ENCODE measurements at regions not wholly inside any gene's neighbourhood (a gene's known extent, or its start where the extent isn't known, plus 50 kb on each side); places are given as distances from the start of the nearest gene placed in this dataset.

DNA sequence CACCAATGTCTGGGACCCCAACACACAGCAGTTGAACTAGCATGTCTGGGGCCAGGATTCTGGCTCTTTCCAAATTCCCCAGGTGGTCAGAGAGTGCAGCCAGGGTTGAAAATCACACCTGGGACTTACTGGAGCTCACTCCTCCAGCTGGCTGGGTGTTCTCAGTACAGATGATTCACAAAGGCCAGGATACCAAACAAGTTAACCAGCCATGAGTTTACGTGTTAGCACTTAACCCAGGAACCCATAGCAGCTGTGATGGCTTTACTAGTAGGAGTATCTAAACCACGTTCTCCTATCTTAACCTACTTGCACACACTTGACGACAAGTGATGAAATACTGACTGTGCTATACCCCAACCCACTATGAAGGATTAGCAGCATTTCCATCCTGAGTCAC, 222.8 kb downstream of the FBXO15 start:
- no peaks in the 10 kb centered on the region; a peak in 1 of 5 replicates for H3K9me3 Mint-ChIP-seq

More for the DNA sequence above, 222.8 kb downstream of the FBXO15 start:
- H2BK20ac ChIP-seq (ENCODE audit: low read depth, low read length, poor library complexity, severe bottlenecking), result no peak overlapping the region
- H4K20me1 ChIP-seq (ENCODE audit: control insufficient read depth, insufficient read depth, insufficient read length), result no peaks in the 10 kb centered on the region
- no peak overlapping the region for H2BK120ac ChIP-seq (ENCODE audit: low read depth, low read length, poor library complexity, severe bottlenecking)
- no peaks in the 10 kb centered on the region; a peak in 1 of 7 replicates for H3K36me3 Mint-ChIP-seq (ENCODE audit: insufficient read depth in 1 of 3, low read depth in 3 of 3)
- H3K4me1 Mint-ChIP-seq, result no peaks in the 10 kb centered on the region
- H3K4ac ChIP-seq (ENCODE audit: low read depth, low read length), result no peak overlapping the region
- no peak overlapping the region for H3K27ac Mint-ChIP-seq
- H3K18ac ChIP-seq (ENCODE audit: insufficient read length, low read depth, low read length), result no peak overlapping the region
- H3K4me1 ChIP-seq (ENCODE audit: insufficient read depth, low read length), result no peaks in the 10 kb centered on the region
- H3K23me2 ChIP-seq (ENCODE audit: insufficient read length, low read depth, low read length, poor library complexity, severe bottlenecking), result no peaks in the 10 kb centered on the region
- no peak overlapping the region for H3K4me3 Mint-ChIP-seq
- no peaks in the 10 kb centered on the region for H3K27me3 ChIP-seq (ENCODE audit: insufficient read depth, low read length)
- H2BK12ac ChIP-seq (ENCODE audit: insufficient read length, low read depth, low read length), result no peak overlapping the region
- WGBS (ENCODE audit: extremely low coverage, insufficient read length, low lambda C conversion rate), result no CpG with 5 or more reads among the region's 3 CpGs
- H3K14ac ChIP-seq (ENCODE audit: insufficient read depth, low read length), result no peak overlapping the region
- no peak overlapping the region for H4K91ac ChIP-seq (ENCODE audit: insufficient read length, low read depth, low read length)
- H3K4me2 ChIP-seq (ENCODE audit: insufficient read depth, insufficient read length, low read length), result no peak overlapping the region
- no peak overlapping the region for H2BK15ac ChIP-seq (ENCODE audit: low read depth, low read length)
- no peak overlapping the region for H4K5ac ChIP-seq (ENCODE audit: insufficient read length, low read depth, low read length)
- no peak overlapping the region for H3T11ph ChIP-seq (ENCODE audit: low read length)
- no peaks in the 10 kb centered on the region for H3K79me2 ChIP-seq (ENCODE audit: insufficient read depth, low read length)
- no peak overlapping the region for H2AK5ac ChIP-seq (ENCODE audit: insufficient read length, low read length)
- H2AFZ ChIP-seq (ENCODE audit: low read length), result no peak overlapping the region
- TF ChIP-seq, protein P1, sequence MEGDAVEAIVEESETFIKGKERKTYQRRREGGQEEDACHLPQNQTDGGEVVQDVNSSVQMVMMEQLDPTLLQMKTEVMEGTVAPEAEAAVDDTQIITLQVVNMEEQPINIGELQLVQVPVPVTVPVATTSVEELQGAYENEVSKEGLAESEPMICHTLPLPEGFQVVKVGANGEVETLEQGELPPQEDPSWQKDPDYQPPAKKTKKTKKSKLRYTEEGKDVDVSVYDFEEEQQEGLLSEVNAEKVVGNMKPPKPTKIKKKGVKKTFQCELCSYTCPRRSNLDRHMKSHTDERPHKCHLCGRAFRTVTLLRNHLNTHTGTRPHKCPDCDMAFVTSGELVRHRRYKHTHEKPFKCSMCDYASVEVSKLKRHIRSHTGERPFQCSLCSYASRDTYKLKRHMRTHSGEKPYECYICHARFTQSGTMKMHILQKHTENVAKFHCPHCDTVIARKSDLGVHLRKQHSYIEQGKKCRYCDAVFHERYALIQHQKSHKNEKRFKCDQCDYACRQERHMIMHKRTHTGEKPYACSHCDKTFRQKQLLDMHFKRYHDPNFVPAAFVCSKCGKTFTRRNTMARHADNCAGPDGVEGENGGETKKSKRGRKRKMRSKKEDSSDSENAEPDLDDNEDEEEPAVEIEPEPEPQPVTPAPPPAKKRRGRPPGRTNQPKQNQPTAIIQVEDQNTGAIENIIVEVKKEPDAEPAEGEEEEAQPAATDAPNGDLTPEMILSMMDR (conservative IDR thresholded peaks at IDR 0.05), result no peak
- no peak overlapping the region for H4K8ac ChIP-seq (replicated peaks; ENCODE audit: insufficient read length, low read depth, low read length)
- H3K27ac ChIP-seq (ENCODE audit: insufficient read length, low read depth, low read length), result no peak overlapping the region
- H3K56ac ChIP-seq (ENCODE audit: insufficient read length, low read depth, low read length), result no peak overlapping the region
- H3K27me3 Mint-ChIP-seq (ENCODE audit: low read depth), result no peaks in the 10 kb centered on the region; the same call in 1 of the 2 replicates
- no peak overlapping the region for H3K23ac ChIP-seq (ENCODE audit: insufficient read length, low read depth, low read length)
- H2BK5ac ChIP-seq (ENCODE audit: insufficient read length, low read length), result no peak overlapping the region
- DNase-seq, result no peak
- H3K79me1 ChIP-seq (ENCODE audit: insufficient read depth, low read depth, low read length, poor library complexity, severe bottlenecking), result no peaks in the 10 kb centered on the region
- no peaks in the 10 kb centered on the region for H3K9me3 ChIP-seq (ENCODE audit: control insufficient read depth, low read depth, low read length)
- no peak overlapping the region for H3K9ac ChIP-seq (ENCODE audit: extremely low read depth, insufficient read length, low read length)

All from H9 (cell line).